GM12801 (cell line): ENCODE measurements at regions not wholly inside any gene's neighbourhood (a gene's known extent, or its start where the extent isn't known, plus 50 kb on each side); places are given as distances from the start of the nearest gene placed in this dataset.

ENCODE experiments used
- TF ChIP-seq, protein P1 (sequence below): IDR thresholded peaks from one replicate; pipeline ENCODE4 v1.5.1; 2011; ENCODE audit warnings: control low read depth; ENCODE audit not compliant: insufficient read length; ENCODE audit errors: extremely low read depth

DNA sequence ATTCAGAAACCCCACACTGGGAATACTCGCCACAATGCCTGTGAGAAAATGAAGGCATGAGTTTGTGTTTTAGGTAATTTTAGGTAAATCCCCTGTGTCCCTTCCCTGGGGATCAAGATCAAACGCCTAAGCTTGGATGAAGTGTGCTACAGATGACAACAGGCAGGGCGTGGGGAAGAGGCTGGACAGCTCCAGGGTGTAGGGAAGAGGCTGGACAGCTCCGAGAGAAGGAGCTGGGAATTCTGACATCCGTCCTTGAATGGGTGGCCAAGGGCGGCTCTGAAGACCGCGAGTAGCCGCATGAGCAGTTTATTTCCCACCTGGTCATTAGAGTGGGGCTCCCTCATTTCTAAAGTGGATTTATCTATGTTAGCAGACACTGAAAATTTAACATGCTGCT is 109.7 kb downstream of the RAMP3 start:
- TF ChIP-seq, protein P1, sequence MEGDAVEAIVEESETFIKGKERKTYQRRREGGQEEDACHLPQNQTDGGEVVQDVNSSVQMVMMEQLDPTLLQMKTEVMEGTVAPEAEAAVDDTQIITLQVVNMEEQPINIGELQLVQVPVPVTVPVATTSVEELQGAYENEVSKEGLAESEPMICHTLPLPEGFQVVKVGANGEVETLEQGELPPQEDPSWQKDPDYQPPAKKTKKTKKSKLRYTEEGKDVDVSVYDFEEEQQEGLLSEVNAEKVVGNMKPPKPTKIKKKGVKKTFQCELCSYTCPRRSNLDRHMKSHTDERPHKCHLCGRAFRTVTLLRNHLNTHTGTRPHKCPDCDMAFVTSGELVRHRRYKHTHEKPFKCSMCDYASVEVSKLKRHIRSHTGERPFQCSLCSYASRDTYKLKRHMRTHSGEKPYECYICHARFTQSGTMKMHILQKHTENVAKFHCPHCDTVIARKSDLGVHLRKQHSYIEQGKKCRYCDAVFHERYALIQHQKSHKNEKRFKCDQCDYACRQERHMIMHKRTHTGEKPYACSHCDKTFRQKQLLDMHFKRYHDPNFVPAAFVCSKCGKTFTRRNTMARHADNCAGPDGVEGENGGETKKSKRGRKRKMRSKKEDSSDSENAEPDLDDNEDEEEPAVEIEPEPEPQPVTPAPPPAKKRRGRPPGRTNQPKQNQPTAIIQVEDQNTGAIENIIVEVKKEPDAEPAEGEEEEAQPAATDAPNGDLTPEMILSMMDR = no peak

DNA sequence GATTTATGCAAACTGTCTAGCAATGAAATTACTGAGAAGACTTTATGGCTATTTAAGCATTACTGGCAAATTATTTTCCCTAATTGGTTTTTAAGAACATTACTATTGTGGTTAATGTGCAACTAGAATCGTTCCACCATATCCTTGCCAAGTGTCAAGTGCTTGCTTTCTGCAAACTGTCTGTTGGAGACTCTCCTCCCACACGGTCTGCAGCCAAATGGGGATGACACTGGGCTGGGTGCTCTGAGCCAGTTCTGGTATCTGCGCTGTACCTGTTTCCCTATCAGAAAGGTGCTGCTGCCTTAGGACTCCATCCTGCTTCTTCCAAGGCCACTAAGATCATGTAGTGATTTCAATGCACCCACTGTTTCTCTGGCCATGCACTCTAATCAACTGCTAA is 110.4 kb downstream of the RAMP3 start:
- TF ChIP-seq, protein P1 = no peak

DNA sequence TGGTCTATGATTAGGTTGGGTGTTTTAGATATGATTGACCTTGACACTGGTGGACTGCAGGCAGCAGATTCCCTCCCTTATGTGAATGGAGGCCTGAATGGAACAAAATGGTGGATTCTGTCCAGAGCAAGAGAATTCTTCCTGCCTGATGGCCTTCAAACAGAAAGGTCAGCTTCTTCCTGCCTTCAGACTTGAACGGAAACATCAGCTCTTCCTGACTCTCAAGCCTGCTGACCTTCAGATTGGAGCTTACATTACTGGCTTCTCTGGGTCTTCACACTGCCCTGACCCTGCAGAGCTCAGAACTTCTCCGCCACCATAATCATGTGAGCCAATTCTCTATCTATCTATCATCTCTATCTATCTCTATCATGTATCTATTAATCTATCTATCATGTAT is 111.6 kb downstream of the RAMP3 start:
- TF ChIP-seq, protein P1 = no peak

DNA sequence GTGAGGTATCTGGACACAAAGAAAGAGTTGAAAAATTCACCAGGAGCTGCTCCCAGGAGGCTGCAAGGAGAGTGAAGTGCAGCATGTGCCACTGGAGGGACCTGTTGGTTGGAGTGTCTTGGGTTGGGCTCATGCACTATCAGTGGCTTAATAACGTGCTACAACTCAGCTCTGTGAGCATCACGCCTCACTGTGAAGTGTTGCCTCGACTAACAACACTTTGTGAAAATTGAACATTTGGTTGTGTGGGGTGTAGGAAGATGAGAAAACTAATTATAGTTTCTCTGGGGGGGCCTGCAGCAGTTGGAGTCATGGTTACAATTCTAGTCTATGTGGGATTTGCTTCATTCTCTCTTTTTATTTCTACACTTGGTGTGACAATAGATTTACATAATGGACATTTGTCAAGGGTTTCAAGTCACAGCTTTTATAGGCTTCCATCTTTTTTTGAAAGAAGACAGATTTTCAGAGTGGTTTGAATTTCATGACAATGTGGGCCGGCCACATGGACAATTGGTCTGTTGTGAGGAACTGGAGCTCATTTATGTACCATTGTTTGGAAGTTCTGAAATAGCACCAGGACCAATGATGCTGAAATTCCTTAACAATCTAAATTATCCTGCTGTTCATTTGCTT is 121.3 kb downstream of the RAMP3 start:
- TF ChIP-seq, protein P1 = no peak

DNA sequence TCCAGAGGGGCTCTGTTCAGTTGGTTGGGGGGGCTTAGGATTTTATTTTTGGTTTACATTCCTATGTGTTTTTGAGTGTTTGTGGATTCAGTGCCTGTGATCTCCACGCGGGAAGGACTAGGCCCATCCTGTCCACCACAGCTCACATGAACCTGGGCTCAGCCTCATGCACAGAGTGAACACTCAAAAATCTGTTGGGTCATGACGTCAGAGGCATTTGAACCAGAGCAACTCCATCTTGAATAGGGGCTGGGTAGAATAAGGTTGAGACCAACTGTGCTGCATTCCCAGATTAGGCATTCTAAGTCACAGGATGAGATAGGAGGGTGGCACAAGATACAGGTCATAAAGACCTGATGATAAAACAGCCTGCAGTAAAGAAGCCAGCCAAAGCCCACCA is 133.3 kb downstream of the RAMP3 start:
- TF ChIP-seq, protein P1 = no peak

DNA sequence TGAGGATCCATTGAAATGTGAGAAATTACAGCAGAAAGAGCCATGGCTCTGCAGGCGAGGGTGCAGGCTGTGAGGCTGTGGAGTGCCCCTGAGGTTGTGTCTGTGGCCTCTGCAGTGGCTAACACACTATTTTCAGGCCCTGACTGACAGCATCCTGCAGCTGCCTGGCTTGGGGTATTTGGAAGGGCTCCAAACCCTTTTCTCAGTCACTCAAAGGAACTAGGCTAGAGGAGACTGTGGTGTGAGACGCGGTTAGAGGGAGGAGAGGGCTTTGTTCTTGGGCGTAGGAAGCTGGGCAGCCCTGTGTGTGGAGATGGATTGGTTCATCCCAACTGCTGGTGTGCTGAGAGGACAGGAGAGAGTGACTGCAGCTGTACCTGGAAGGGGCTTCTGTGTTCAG is 134.9 kb downstream of the RAMP3 start:
- TF ChIP-seq, protein P1 = no peak

DNA sequence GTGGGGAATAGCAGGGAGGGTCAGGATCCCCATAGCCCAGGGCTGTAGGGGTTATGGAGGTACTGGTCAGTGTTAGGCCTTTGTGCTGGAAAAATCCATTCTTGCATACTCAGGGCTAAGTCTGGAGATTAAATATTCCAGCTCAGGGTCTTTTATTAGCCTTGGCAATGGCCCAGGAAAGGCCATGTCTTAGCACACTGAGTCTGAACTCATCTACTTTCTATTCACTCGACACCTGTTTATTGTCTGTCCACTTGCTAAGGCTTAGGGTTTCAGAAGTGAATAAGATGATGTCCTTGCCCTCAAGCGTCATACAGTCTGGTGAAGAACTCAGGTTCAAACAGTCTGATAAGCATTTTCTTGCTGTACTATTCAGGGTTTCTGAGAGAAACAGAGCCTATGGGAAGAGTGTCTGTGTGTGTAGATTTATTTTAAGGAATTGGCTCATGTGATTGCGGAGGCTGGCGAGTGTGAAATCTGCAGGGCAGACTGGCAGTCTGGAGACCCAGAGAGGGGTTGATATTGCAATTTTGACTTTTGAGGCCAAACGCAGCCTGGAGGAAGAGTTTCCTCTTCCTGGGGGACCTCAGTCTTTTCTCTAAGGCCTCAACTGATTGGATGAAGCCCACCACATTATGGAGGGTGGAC is 135.8 kb downstream of the RAMP3 start:
- TF ChIP-seq, protein P1 = no peak

DNA sequence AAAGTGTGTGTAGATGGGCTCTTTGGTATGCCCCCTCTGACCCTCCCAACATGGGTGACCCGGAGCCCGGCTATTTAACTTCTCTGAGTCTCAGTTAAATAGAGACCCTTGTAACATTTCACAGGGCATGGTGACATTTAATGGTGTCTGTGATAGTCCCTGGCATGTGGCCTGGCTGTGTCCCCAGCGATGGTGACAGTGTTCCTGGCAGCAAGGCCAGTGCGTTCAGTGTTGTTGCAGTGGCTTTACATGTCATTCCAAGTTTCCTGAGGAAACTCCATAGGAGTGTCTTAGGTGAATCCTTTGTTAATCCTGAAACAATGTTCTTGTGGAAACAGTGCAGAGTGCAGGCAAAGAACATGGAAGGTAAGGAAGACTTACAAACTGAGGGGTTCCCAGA is 137.0 kb downstream of the RAMP3 start:
- TF ChIP-seq, protein P1 = no peak
